ENCODE measurements at regions not wholly inside any gene's neighbourhood (a gene's known extent, or its start where the extent isn't known, plus 50 kb on each side); places are given as distances from the start of the nearest gene placed in this dataset.

DNA sequence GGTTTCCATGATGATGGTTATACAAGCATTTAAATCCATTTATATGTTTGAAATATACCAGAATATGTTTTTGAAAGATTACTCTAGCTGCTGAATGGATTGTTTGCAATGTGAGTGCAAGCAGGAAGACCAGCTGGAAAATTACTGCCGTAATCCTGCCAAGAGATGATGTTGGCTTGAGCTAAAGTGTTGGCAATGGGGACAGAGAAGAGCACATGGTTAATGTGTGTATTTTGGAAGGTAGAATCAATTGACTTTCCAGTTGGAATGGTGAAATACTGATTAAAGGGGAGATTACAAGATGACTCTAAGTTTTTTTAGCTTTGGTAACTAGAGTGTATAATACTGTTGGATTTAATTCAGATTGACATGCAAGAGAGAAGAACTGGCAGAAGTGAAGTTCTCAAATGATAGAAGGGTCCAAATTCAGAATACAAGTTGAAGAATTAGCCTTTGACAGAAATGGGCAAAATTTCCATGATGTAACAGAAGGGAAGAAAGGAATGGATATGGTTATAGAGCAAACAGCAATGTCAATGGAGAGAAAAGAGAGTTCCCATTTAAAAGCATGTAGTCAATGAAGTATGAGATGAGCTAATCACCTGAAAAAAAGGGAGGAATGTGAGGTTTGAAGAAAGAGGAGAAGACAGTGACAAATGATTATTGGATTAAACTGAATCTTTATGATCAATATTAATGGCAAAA, 422.0 kb downstream of the CDC14C start:
- DNase-seq (ENCODE audit: low read depth in 1 of 2, low spot score in 1 of 2): peak in 1 of 2 experiments; percentile 67
- in situ Hi-C loops (cut with HindIII; ENCODE audit: low pct_unique_long_range_greater_than_20kb, low sequenced_read_pairs): no loop called here
- TF ChIP-seq JUND (IDR thresholded peaks at IDR 0.05; ENCODE audit: low read depth): no peak

DNA sequence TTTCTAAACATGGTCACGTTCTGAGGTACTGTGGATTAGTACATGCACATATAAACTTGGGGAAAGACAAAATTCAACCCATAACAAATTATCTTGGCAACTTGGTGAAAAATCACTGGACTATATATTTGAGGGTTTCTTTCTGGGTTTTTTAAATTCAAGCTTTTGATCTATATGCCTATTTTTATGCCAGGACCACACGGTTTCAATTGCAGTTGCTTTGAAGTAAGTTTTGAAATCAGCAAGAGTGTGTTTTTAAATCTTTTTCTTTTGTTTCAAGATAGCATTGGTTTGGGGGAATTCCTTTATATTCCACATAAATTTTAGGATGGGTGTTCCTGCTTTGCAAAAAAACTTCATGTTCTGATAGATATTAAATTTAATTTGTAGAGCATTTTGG, 406.4 kb upstream of the VWC2 start:
- in situ Hi-C loops (cut with HindIII; ENCODE audit: low pct_unique_long_range_greater_than_20kb, low sequenced_read_pairs): no loop called here
- no peak for DNase-seq (ENCODE audit: low read depth in 1 of 2, low spot score in 1 of 2)
- TF ChIP-seq JUND (IDR thresholded peaks at IDR 0.05; ENCODE audit: low read depth): no peak

DNA sequence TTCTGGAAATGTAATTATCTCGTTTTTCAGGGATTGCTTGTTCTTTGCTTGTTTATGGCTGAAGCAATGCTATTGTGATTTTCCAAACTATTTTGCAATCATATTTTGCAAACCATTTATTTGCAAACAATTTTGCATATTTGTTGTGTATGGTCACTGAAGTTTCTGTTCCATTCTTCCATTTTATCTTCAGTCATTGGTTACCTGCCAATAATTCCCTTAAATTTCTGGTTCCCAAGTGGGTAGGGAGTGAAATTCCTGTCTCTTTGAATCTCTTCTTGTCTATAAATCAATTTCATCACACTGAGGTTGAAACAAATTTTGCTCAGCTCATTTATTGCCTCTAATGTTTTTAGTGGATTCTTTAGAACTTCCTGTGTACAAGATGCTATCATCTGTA, 401.7 kb upstream of the VWC2 start:
- no peak for TF ChIP-seq JUND (IDR thresholded peaks at IDR 0.05; ENCODE audit: low read depth)
- in situ Hi-C loops (cut with HindIII; ENCODE audit: low pct_unique_long_range_greater_than_20kb, low sequenced_read_pairs): no loop called here
- DNase-seq (ENCODE audit: low read depth in 1 of 2, low spot score in 1 of 2): no peak

DNA sequence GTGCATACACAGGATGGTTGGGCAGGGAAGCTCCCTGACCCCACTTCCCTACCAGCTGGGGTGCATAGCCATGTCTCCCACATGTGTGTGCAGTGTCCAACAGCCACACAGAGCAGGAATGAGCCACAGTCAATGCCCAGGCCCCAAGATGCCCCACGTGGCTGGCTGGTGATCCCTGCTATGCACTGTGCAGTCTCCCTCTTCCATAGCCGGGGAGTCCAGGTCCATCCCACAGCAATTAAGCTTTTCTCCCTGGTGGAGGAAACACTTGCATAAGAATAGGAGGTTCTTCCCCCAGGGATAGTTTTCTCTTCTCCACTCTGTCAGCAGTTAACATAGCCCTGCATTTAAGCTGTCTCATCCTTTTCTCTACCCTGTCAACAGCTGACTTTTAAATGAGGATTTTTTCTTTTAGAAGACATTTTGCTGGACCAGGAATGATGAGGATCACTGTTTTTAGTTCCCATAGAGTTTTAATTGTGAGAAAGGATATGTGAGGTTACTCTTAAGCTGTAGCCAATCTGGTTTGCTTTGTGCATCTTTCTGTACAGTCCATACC, 396.5 kb upstream of the VWC2 start:
- DNase-seq (ENCODE audit: low read depth in 1 of 2, low spot score in 1 of 2): no peak
- in situ Hi-C loops (cut with HindIII; ENCODE audit: low pct_unique_long_range_greater_than_20kb, low sequenced_read_pairs): no loop called here
- no peak for TF ChIP-seq JUND (IDR thresholded peaks at IDR 0.05; ENCODE audit: low read depth)

DNA sequence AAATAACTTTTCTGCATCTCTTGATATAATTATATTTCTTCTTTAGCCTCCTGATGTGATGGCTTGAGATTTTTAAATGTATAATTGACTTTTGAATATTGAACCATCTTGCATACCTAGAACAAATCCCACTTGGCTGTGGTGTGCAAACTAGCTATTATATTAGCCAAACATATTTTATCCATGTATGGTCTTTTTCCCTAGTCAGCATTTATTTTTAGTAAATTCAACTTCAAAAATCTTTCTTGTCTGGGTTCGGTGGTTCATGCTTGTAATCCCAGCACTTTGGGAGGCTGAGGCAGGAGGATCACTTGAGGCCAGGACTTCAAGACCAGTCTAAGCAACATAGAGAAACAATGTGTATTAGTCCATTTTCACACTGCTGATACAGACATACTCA, 386.6 kb upstream of the VWC2 start:
- no peak for TF ChIP-seq JUND (IDR thresholded peaks at IDR 0.05; ENCODE audit: low read depth)
- no peak for DNase-seq (ENCODE audit: low read depth in 1 of 2, low spot score in 1 of 2)
- in situ Hi-C loops (cut with HindIII; ENCODE audit: low pct_unique_long_range_greater_than_20kb, low sequenced_read_pairs): no loop called here

DNA sequence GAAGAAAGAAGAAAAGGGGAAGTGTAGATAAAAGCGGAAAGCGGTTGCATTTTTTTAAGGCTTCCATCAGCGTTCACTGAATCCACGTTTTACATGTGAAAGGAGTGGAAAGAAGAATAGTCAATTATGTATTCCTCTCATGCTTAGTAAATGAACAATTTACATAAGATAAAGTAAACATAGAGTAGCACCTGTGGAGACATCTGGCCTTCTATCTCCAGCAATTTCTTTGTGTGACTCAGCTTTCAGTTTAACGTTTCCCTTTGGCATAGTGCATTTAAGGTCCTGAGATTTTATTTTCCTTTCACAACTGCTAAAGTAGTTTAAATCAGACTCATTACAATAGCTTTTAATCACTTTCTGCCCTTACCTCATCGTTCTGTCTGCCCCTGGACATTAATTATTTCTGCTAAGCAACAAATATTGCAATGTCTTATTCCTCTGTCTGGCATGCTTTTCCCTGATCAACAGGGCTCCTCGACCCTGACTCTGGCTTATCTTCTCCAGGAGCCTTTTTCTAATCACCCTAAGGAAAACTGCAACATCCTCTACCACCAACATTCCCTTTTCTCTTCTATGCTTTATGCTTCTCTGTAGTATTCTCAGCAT, 383.5 kb upstream of the VWC2 start:
- no peak for TF ChIP-seq JUND (IDR thresholded peaks at IDR 0.05; ENCODE audit: low read depth)
- in situ Hi-C loops (cut with HindIII; ENCODE audit: low pct_unique_long_range_greater_than_20kb, low sequenced_read_pairs): no loop called here
- no peak for DNase-seq (ENCODE audit: low read depth in 1 of 2, low spot score in 1 of 2)

DNA sequence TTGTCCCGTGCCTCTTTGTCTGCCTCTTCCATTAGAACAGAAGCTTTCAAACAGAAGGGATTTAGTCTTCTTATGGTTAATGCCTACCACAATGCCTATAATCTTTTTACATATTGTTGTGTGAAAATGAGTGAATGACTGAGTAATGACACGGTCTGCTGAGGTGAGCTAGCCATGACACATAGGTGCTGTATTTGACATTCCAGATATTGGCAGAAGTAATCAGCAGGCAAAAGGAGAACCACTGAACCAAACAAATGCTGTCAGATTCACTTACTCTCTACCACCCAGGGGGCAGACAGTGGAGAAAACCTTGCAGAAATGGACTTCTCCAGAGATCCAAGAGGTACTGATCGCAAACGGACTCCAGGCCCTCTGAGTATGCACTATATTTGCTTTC, 377.2 kb upstream of the VWC2 start:
- in situ Hi-C loops (cut with HindIII; ENCODE audit: low pct_unique_long_range_greater_than_20kb, low sequenced_read_pairs): no loop called here
- DNase-seq (ENCODE audit: low read depth in 1 of 2, low spot score in 1 of 2): no peak
- no peak for TF ChIP-seq JUND (IDR thresholded peaks at IDR 0.05; ENCODE audit: low read depth)

DNA sequence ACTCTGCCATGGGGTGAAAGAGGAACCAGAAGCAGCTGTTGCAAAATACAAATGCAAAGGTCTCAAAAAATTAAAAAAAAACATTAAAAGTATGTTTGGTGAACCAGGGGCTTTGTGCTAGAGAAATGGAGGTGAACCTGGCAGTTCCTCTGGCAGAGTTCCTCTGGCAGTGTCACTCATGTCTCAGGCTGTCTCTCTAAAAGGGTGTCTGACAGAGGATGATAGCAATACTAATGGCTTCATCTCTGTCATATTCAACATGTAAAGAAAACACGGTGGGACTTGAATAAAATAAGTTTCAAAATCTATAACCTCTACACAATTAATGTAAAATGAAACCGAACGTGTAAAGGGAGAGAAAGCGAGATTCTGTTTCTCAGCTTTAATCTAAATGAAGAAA, 375.7 kb upstream of the VWC2 start:
- TF ChIP-seq JUND (IDR thresholded peaks at IDR 0.05; ENCODE audit: low read depth): no peak
- no peak for DNase-seq (ENCODE audit: low read depth in 1 of 2, low spot score in 1 of 2)
- in situ Hi-C loops (cut with HindIII; ENCODE audit: low pct_unique_long_range_greater_than_20kb, low sequenced_read_pairs): no loop called here

GRCh38 chr7:49398236-49398635, 375.2 kb upstream of the VWC2 start:
- in situ Hi-C loops (cut with HindIII; ENCODE audit: low pct_unique_long_range_greater_than_20kb, low sequenced_read_pairs): no loop called here
- TF ChIP-seq JUND (IDR thresholded peaks at IDR 0.05; ENCODE audit: low read depth): no peak
- DNase-seq (ENCODE audit: low read depth in 1 of 2, low spot score in 1 of 2): no peak

GRCh38 chr7:49398746-49399145, 374.7 kb upstream of the VWC2 start:
- in situ Hi-C loops (cut with HindIII; ENCODE audit: low pct_unique_long_range_greater_than_20kb, low sequenced_read_pairs): no loop called here
- peak in 1 of 2 experiments; percentile 8 for DNase-seq (ENCODE audit: low read depth in 1 of 2, low spot score in 1 of 2)
- no peak for TF ChIP-seq JUND (IDR thresholded peaks at IDR 0.05; ENCODE audit: low read depth)

DNA sequence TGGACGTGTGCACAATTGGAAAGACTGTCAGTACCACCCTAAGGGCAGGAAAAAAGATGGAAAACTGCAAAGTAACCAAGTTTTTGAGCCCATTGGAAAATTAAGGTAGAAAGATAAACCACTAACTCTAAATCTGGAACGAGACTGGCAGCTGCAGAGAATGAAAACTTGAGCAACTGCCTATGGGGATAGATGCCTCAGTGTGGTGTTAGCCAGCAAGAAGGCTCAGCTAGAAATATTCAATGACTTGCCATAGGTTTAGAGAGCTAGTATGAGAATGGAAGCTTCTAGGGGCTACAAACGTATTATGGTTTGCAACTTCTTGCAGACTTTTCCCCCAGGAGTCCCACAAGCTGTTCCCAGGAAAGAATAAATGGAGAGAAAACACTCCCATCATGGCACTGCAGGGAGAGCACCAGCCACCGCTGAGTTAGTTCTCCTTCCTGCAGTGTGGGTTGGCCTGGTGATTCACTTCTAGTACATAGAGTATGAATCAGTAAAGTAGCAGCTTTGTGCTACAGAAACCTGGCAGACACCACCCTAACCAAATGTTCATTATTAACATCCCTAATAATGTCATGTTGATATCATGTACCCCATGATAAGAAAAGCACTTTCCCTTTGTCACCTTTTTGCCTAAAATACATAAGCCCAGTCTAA, 372.4 kb upstream of the VWC2 start:
- DNase-seq (ENCODE audit: low read depth in 1 of 2, low spot score in 1 of 2): no peak
- no peak for TF ChIP-seq JUND (IDR thresholded peaks at IDR 0.05; ENCODE audit: low read depth)
- in situ Hi-C loops (cut with HindIII; ENCODE audit: low pct_unique_long_range_greater_than_20kb, low sequenced_read_pairs): no loop called here

DNA sequence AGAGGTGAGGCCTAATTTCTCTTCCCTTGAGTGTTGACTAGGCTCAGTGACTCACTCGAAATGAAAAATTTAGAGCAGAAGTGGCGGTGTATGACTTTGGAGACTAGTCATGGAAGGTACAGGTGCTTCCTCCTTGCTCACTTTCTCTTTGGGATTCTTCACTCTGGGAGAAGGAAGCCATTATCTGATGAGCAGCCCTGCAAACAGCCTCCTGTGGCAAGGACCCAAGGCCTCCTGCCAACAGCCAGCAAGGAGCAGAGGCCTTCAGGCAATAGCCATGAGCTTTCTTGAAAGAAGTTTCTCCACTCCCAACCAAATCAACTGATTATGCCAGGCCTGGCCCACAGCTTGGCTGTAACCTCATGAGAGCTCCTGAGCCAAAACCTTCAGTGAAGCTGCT, 369.6 kb upstream of the VWC2 start:
- in situ Hi-C loops (cut with HindIII; ENCODE audit: low pct_unique_long_range_greater_than_20kb, low sequenced_read_pairs): no loop called here
- no peak for TF ChIP-seq JUND (IDR thresholded peaks at IDR 0.05; ENCODE audit: low read depth)
- DNase-seq (ENCODE audit: low read depth in 1 of 2, low spot score in 1 of 2): peak in 1 of 2 experiments; percentile 5

- DNase-seq (ENCODE audit: low read depth in 1 of 2, low spot score in 1 of 2): no peak
- TF ChIP-seq JUND (IDR thresholded peaks at IDR 0.05; ENCODE audit: low read depth): no peak
- in situ Hi-C loops (cut with HindIII; ENCODE audit: low pct_unique_long_range_greater_than_20kb, low sequenced_read_pairs): no loop called here
Measured at GRCh38 chr7:49407205-49407604, 366.2 kb upstream of the VWC2 start.
